Uterus (tissue), 2 donors: ENCODE measurements at regions not wholly inside any gene's neighbourhood (a gene's known extent, or its start where the extent isn't known, plus 50 kb on each side); places are given as distances from the start of the nearest gene placed in this dataset.

Experiments
- CTCF ChIP-seq, 4 experiments: fragments of 200-600 bp in 2 of 4; fragments of 450-650 bp in 2 of 4; sonication (generic) in 2 of 4; IDR thresholded peaks; one replicate each; pipeline ENCODE4 v1.5.1; 2016 to 2019; ENCODE audit warnings: antibody characterized with exemption in 4 of 4, mild to moderate bottlenecking in 2 of 4, moderate library complexity in 1 of 4
- POLR2A ChIP-seq, 2 donors: fragments of 450-650 bp; IDR thresholded peaks; one replicate each; pipeline ENCODE4 v1.6.1; 2016; ENCODE audit warnings: antibody characterized with exemption in 2 of 2, mild to moderate bottlenecking in 1 of 2, moderate library complexity in 1 of 2

- TF ChIP-seq CTCF (IDR thresholded peaks at IDR 0.05) (no peak), POLR2A (IDR thresholded peaks at IDR 0.05) (no peak)
Measured at GRCh38 chr2:22525681-22526080, 859.3 kb upstream of the KLHL29 start.
